SK-N-SH treated with all-trans-retinoic acid at 6 μM for 48 hours (cell line): ENCODE measurements at regions not wholly inside any gene's neighbourhood (a gene's known extent, or its start where the extent isn't known, plus 50 kb on each side); places are given as distances from the start of the nearest gene placed in this dataset.

Source experiments
- ATAC-seq: fragments of 200-7000 bp; cut with Tn5 transposase; 3 replicates; pipeline ENCODE4 v1.9.1; 2020; ENCODE audit warnings: mild to moderate bottlenecking, moderate library complexity
- CSDC2 ChIP-seq: fragments of 250-450 bp; sonication (Bioruptor Pico); IDR thresholded peaks from 2 replicates; pipeline ENCODE4 v1.5.0; 2020; ENCODE audit warnings: mild to moderate bottlenecking, moderate library complexity
- ESRRG ChIP-seq: fragments of 250-450 bp; sonication (Bioruptor Pico); IDR thresholded peaks from 2 replicates; pipeline ENCODE4 v1.6.1; 2021; ENCODE audit warnings: mild to moderate bottlenecking
- GLIS3 ChIP-seq: fragments of 250-450 bp; sonication (Bioruptor Pico); IDR thresholded peaks from 2 replicates; pipeline ENCODE4 v1.5.0; 2020; ENCODE audit warnings: mild to moderate bottlenecking, moderate library complexity
- ISL1 ChIP-seq: fragments of 250-450 bp; sonication (Bioruptor Pico); IDR thresholded peaks from 2 replicates; pipeline ENCODE4 v2.1.2; 2022; ENCODE audit warnings: mild to moderate bottlenecking, moderate library complexity
- OSR1 ChIP-seq: fragments of 250-450 bp; sonication (Bioruptor Pico); IDR thresholded peaks from 2 replicates; pipeline ENCODE4 v1.8.0; 2022; ENCODE audit warnings: moderate library complexity, mild to moderate bottlenecking, inconsistent platforms
- PPARA ChIP-seq: fragments of 250-450 bp; sonication (Bioruptor Pico); IDR thresholded peaks from 2 replicates; pipeline ENCODE4 v1.5.0; 2020; ENCODE audit warnings: mild to moderate bottlenecking, borderline replicate concordance
- SNAI2 ChIP-seq: fragments of 250-450 bp; sonication (Bioruptor Pico); IDR thresholded peaks from 2 replicates; pipeline ENCODE4 v1.5.0; 2020; ENCODE audit warnings: mild to moderate bottlenecking, moderate library complexity
- TCF4 ChIP-seq: fragments of 250-450 bp; sonication (Bioruptor Pico); IDR thresholded peaks from 2 replicates; pipeline ENCODE4 v1.8.0; 2021; ENCODE audit warnings: mild to moderate bottlenecking, moderate library complexity, borderline replicate concordance
- ZC3H10 ChIP-seq: fragments of 250-450 bp; sonication (Bioruptor Pico); IDR thresholded peaks from 2 replicates; pipeline ENCODE4 v1.5.1; 2021; ENCODE audit warnings: mild to moderate bottlenecking, moderate library complexity
- ZFP30 ChIP-seq: fragments of 450-650 bp; formaldehyde crosslinking; IDR thresholded peaks from 2 replicates; pipeline ENCODE4 v1.5.0; 2022; ENCODE audit warnings: mild to moderate bottlenecking, moderate library complexity
- ZNF70 ChIP-seq: fragments of 450-650 bp; formaldehyde crosslinking; IDR thresholded peaks from 2 replicates; pipeline ENCODE4 v1.5.0; 2020; ENCODE audit warnings: mild to moderate bottlenecking, moderate library complexity
- TF ChIP-seq, protein P1 (sequence below): fragments of 250-450 bp; sonication (Bioruptor Pico); IDR thresholded peaks from 2 replicates; pipeline ENCODE4 v1.5.0; 2020; ENCODE audit warnings: mild to moderate bottlenecking, moderate library complexity
- TF ChIP-seq, protein P2 (sequence below): fragments of 250-450 bp; sonication (Bioruptor Pico); IDR thresholded peaks from 2 replicates; pipeline ENCODE4 v1.5.1; 2021; ENCODE audit warnings: mild to moderate bottlenecking, moderate library complexity
- TF ChIP-seq, protein P3 (sequence below): fragments of 250-450 bp; sonication (Bioruptor Pico); IDR thresholded peaks from 2 replicates; pipeline ENCODE4 v1.8.0; 2020; ENCODE audit warnings: mild to moderate bottlenecking, moderate library complexity, borderline replicate concordance
- TF ChIP-seq, protein P4 (sequence below): fragments of 250-450 bp; sonication (Bioruptor Pico); IDR thresholded peaks from 2 replicates; pipeline ENCODE4 v1.5.1; 2020; ENCODE audit warnings: low read depth, mild to moderate bottlenecking, moderate library complexity
- TF ChIP-seq, protein P5 (sequence below): fragments of 250-450 bp; sonication (Bioruptor Pico); IDR thresholded peaks from 2 replicates; pipeline ENCODE4 v1.8.0; 2021; ENCODE audit warnings: low read depth, mild to moderate bottlenecking, moderate library complexity, borderline replicate concordance

DNA sequence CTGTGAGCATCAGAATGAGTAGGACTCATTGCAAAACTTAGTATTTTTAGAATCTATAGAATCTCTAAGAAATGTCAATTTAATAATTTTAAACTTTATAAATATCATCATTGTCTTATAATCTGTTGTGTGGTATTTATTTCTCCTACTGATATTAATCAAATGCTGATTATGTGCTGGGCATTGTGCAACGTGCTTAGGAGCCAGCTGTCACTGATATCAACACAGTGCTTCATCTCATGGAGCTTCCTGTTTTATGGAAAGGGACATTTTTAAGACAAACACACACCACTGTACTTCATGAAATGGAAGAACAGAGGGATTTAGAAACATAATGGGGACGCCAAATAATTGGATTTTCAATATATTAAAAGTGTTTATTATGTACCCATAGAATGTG lies 737.9 kb upstream of the TMPRSS15 start:
- no peak for ATAC-seq
- TF ChIP-seq SNAI2 (CRISPR knock-in tag): no peak
- TF ChIP-seq ZC3H10 (CRISPR knock-in tag): no peak
- TF ChIP-seq PPARA (CRISPR knock-in tag): no peak
- TF ChIP-seq TCF4: no peak
- TF ChIP-seq, protein P1, sequence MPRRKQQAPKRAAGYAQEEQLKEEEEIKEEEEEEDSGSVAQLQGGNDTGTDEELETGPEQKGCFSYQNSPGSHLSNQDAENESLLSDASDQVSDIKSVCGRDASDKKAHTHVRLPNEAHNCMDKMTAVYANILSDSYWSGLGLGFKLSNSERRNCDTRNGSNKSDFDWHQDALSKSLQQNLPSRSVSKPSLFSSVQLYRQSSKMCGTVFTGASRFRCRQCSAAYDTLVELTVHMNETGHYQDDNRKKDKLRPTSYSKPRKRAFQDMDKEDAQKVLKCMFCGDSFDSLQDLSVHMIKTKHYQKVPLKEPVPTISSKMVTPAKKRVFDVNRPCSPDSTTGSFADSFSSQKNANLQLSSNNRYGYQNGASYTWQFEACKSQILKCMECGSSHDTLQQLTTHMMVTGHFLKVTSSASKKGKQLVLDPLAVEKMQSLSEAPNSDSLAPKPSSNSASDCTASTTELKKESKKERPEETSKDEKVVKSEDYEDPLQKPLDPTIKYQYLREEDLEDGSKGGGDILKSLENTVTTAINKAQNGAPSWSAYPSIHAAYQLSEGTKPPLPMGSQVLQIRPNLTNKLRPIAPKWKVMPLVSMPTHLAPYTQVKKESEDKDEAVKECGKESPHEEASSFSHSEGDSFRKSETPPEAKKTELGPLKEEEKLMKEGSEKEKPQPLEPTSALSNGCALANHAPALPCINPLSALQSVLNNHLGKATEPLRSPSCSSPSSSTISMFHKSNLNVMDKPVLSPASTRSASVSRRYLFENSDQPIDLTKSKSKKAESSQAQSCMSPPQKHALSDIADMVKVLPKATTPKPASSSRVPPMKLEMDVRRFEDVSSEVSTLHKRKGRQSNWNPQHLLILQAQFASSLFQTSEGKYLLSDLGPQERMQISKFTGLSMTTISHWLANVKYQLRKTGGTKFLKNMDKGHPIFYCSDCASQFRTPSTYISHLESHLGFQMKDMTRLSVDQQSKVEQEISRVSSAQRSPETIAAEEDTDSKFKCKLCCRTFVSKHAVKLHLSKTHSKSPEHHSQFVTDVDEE: no peak
- TF ChIP-seq, protein P2, sequence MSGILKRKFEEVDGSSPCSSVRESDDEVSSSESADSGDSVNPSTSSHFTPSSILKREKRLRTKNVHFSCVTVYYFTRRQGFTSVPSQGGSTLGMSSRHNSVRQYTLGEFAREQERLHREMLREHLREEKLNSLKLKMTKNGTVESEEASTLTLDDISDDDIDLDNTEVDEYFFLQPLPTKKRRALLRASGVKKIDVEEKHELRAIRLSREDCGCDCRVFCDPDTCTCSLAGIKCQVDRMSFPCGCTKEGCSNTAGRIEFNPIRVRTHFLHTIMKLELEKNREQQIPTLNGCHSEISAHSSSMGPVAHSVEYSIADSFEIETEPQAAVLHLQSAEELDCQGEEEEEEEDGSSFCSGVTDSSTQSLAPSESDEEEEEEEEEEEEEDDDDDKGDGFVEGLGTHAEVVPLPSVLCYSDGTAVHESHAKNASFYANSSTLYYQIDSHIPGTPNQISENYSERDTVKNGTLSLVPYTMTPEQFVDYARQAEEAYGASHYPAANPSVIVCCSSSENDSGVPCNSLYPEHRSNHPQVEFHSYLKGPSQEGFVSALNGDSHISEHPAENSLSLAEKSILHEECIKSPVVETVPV (CRISPR knock-in tag): no peak

DNA sequence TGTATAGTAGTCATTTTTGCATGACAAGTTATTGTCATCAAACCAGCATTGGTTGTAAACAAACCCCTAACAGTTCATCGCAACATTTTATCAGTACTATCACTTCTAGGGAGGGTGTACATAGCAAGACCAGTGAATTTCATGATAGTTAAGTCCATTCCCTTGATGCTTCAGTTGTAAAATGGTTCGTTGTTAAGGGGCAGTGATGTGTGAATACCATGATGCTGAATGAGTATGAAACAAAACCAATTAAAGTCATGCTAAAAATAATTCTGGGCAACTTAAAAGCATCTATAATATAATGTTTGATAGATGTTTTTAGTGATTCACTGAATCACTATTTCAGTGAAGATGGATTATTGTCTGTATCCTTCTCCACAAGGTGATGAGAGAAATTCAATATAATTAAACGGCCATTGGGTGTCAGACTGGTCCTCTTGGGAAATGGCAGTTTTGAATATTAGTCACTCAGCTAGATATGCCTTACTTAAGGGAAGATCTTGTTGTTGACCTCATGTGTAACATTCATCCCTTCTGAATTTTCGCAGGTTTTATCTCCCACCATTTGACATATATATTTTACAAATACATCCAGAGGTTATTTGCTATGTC lies 742.2 kb upstream of the TMPRSS15 start:
- no peak for ATAC-seq
- TF ChIP-seq GLIS3 (CRISPR knock-in tag) (no peak), SNAI2 (CRISPR knock-in tag) (no peak), ESRRG (no peak), ZFP30 (CRISPR knock-in tag) (no peak), ZNF70 (CRISPR knock-in tag) (no peak), OSR1 (CRISPR knock-in tag) (no peak)
- TF ChIP-seq, protein P1: no peak
- TF ChIP-seq, protein P3, sequence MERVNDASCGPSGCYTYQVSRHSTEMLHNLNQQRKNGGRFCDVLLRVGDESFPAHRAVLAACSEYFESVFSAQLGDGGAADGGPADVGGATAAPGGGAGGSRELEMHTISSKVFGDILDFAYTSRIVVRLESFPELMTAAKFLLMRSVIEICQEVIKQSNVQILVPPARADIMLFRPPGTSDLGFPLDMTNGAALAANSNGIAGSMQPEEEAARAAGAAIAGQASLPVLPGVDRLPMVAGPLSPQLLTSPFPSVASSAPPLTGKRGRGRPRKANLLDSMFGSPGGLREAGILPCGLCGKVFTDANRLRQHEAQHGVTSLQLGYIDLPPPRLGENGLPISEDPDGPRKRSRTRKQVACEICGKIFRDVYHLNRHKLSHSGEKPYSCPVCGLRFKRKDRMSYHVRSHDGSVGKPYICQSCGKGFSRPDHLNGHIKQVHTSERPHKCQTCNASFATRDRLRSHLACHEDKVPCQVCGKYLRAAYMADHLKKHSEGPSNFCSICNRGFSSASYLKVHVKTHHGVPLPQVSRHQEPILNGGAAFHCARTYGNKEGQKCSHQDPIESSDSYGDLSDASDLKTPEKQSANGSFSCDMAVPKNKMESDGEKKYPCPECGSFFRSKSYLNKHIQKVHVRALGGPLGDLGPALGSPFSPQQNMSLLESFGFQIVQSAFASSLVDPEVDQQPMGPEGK (CRISPR knock-in tag): no peak
- TF ChIP-seq, protein P2 (CRISPR knock-in tag): no peak
- TF ChIP-seq, all 23 proteins: peak for 0

DNA sequence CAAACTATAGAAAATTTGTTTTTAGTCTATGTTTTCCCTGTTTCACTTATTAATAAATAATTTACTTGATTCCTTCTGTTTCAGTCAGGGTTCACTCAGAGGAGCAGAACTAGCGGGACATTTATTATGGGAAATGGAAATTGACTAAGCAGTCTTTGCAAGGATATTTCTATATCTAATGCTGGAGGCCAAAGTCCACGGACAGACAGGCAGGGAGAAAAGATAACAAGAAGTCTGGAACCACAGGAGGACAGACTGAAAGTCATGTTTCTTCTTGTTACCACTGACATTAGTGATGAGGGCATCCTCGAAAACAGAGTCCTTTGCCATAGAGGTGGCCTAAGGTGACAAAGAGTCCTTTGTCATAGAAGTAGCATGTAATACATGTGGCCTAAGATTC lies 744.5 kb upstream of the TMPRSS15 start:
- TF ChIP-seq TCF4 (no peak), ISL1 (no peak), CSDC2 (CRISPR knock-in tag) (no peak), ZNF70 (CRISPR knock-in tag) (no peak)
- TF ChIP-seq, protein P4, sequence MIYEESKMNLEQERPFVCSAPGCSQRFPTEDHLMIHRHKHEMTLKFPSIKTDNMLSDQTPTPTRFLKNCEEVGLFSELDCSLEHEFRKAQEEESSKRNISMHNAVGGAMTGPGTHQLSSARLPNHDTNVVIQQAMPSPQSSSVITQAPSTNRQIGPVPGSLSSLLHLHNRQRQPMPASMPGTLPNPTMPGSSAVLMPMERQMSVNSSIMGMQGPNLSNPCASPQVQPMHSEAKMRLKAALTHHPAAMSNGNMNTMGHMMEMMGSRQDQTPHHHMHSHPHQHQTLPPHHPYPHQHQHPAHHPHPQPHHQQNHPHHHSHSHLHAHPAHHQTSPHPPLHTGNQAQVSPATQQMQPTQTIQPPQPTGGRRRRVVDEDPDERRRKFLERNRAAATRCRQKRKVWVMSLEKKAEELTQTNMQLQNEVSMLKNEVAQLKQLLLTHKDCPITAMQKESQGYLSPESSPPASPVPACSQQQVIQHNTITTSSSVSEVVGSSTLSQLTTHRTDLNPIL (CRISPR knock-in tag): no peak
- no peak for ATAC-seq

DNA sequence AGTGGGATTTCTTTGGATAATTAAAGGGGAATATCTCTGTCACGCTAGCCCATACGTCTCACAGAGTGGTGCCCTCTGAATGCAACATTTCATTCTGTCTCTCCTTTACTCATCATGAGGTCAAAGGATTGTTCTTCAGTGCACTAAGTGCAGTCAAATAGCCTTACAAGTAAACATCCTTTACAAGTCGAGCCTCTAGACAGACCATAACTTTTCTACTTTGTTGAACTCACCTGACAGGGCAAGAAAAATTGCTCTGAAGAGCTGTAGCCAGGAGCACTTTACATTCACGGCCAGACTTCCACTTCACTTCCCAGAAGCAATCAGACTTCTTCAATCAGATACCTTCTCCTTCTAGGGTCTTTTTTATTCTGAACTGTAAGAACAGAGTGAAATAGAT lies 768.0 kb upstream of the TMPRSS15 start:
- ATAC-seq: no peak
- TF ChIP-seq, protein P2 (CRISPR knock-in tag): no peak
- TF ChIP-seq, protein P1: no peak
- TF ChIP-seq ESRRG (no peak), CSDC2 (CRISPR knock-in tag) (no peak), ISL1 (no peak), OSR1 (CRISPR knock-in tag) (no peak)
- TF ChIP-seq, protein P5, sequence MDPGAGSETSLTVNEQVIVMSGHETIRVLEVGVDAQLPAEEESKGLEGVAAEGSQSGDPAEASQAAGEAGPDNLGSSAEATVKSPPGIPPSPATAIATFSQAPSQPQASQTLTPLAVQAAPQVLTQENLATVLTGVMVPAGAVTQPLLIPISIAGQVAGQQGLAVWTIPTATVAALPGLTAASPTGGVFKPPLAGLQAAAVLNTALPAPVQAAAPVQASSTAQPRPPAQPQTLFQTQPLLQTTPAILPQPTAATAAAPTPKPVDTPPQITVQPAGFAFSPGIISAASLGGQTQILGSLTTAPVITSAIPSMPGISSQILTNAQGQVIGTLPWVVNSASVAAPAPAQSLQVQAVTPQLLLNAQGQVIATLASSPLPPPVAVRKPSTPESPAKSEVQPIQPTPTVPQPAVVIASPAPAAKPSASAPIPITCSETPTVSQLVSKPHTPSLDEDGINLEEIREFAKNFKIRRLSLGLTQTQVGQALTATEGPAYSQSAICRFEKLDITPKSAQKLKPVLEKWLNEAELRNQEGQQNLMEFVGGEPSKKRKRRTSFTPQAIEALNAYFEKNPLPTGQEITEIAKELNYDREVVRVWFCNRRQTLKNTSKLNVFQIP: no peak
